NCI-H2171 treated with DMSO at 0.1 percent for 48 hours (cell line): ENCODE measurements at regions not wholly inside any gene's neighbourhood (a gene's known extent, or its start where the extent isn't known, plus 50 kb on each side); places are given as distances from the start of the nearest gene placed in this dataset.

Experiments used
- DNase-seq: peaks from one replicate; lab custom pipeline; 2025; lab: John Stamatoyannopoulos, UW

- DNase-seq = no peak
Measured at GRCh38 chr4:45778514-45778913, 345.3 kb downstream of the GABRG1 start.

GRCh38 chr4:45776146-45776545 lies 347.7 kb downstream of the GABRG1 start:
- DNase-seq = no peak

GRCh38 chr4:45770958-45771357 lies 352.9 kb downstream of the GABRG1 start:
- DNase-seq = no peak

GRCh38 chr4:45765521-45765920 lies 358.3 kb downstream of the GABRG1 start:
- no peak for DNase-seq

GRCh38 chr4:45751877-45752530 lies 371.9 kb downstream of the GABRG1 start:
- no peak for DNase-seq

- DNase-seq = no peak
Measured at GRCh38 chr4:45750721-45751120, 373.1 kb downstream of the GABRG1 start.

GRCh38 chr4:45745741-45746140 lies 378.1 kb downstream of the GABRG1 start:
- no peak for DNase-seq

- DNase-seq = no peak
Measured at GRCh38 chr4:45741897-45742296, 382.0 kb downstream of the GABRG1 start.

- DNase-seq = no peak
Measured at GRCh38 chr4:45732161-45732560, 391.7 kb downstream of the GABRG1 start.

GRCh38 chr4:45716093-45716492 lies 407.8 kb downstream of the GABRG1 start:
- DNase-seq = no peak

- no peak for DNase-seq
Measured at GRCh38 chr4:45713996-45714395, 409.9 kb downstream of the GABRG1 start.

GRCh38 chr4:45701621-45702020 lies 422.2 kb downstream of the GABRG1 start:
- no peak for DNase-seq

- DNase-seq = no peak
Measured at GRCh38 chr4:45693746-45694145, 430.1 kb downstream of the GABRG1 start.

GRCh38 chr4:45692131-45692735 lies 431.6 kb downstream of the GABRG1 start:
- DNase-seq = no peak

- no peak for DNase-seq
Measured at GRCh38 chr4:45688341-45688740, 435.5 kb downstream of the GABRG1 start.

- no peak for DNase-seq
Measured at GRCh38 chr4:45679411-45679810, 444.4 kb downstream of the GABRG1 start.

GRCh38 chr4:45668128-45668527 lies 455.7 kb downstream of the GABRG1 start:
- no peak for DNase-seq

GRCh38 chr4:45663628-45664081 lies 460.2 kb downstream of the GABRG1 start:
- DNase-seq = no peak

- peak; percentile 3 for DNase-seq
Measured at GRCh38 chr4:45663003-45663402, 460.9 kb downstream of the GABRG1 start.

- DNase-seq = no peak
Measured at GRCh38 chr4:45661893-45662292, 462.0 kb downstream of the GABRG1 start.

GRCh38 chr4:45650545-45650944 lies 473.3 kb downstream of the GABRG1 start:
- no peak for DNase-seq

- no peak for DNase-seq
Measured at GRCh38 chr4:45648846-45649245, 475.0 kb downstream of the GABRG1 start.

- no peak for DNase-seq
Measured at GRCh38 chr4:45647823-45648222, 476.0 kb downstream of the GABRG1 start.
